ENCODE measurements at regions not wholly inside any gene's neighbourhood (a gene's known extent, or its start where the extent isn't known, plus 50 kb on each side); places are given as distances from the start of the nearest gene placed in this dataset.

GRCh38 chr16:75810342-75810741, 84.1 kb upstream of the CPHXL start:
- TF ChIP-seq CTCF (IDR thresholded peaks at IDR 0.05; ENCODE audit: insufficient read depth, low read depth, low read length) = no peak
- TF ChIP-seq EZH2 (IDR thresholded peaks at IDR 0.05; ENCODE audit: insufficient read depth, low read length) = no peak

All from astrocyte (in vitro differentiated cells and primary cell).